Thyroid gland (tissue), 1 donor: ENCODE measurements at regions not wholly inside any gene's neighbourhood (a gene's known extent, or its start where the extent isn't known, plus 50 kb on each side); places are given as distances from the start of the nearest gene placed in this dataset. TPM values are rescaled to one million over a fixed set of nuclear protein-coding genes. Genes with fewer than 3 reads are reported as not detected.

Experiments used
- small RNA-seq: library from RNA; depleted of rRNA; stranded (forward); fragments of <200 nt; gene quantifications from one replicate; pipeline ENCODE3, GENCODE V24; 2016

Small RNAs in the stretch of these regions (small RNA-seq; reads per million reads assigned to genes)
- gene RNU6-152P = not detected
